ENCODE measurements at regions not wholly inside any gene's neighbourhood (a gene's known extent, or its start where the extent isn't known, plus 50 kb on each side); places are given as distances from the start of the nearest gene placed in this dataset.

DNA sequence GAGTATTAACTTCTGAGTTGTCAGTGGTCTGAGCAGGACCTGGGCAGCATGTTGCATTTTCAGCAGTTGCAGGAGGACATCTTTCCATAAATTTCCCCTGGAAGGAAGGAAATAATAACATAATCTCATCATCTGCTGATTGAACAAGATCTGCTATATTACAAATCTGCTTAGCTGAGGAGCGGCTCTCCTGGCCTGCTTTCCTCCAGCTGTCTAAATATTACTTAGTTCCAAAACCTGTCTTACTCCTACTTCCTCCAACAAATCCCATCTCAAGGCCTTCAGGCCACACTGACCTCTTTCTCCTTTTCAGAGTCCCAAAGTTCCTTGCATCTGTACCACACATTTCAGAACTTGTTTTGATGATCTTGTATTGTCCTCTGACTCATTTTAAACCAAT lies 364.4 kb upstream of the MCTP2 start:
- no peak overlapping the region for H2AK5ac ChIP-seq (ENCODE audit: low read depth, low read length)
- H2AFZ ChIP-seq (ENCODE audit: low read length) = no peak overlapping the region
- H2BK20ac ChIP-seq (ENCODE audit: low read length) = no peak overlapping the region
- H3K18ac ChIP-seq (ENCODE audit: extremely low read depth, low read length) = no peak overlapping the region
- H2BK120ac ChIP-seq (replicated peaks; ENCODE audit: low read depth, low read length) = no peak overlapping the region
- ChIA-PET CTCF (ENCODE audit: partially characterized antibody) (interaction anchor here (0.6 to 1.2 kb wide), 2 partner anchors 34 to 1142 kb away, joined by 3 read pairs; no protein-coding TSS in a partner anchor), POLR2A (ENCODE audit: partially characterized antibody) (no interaction called here)
- no peak overlapping the region for H3K4me2 ChIP-seq (ENCODE audit: insufficient read depth in 1 of 2, low read depth in 2 of 2, low read length in 2 of 2)
- H2BK15ac ChIP-seq (ENCODE audit: low read length) = no peak overlapping the region
- H3K23me2 ChIP-seq (ENCODE audit: low read depth, low read length) = no peaks in the 10 kb centered on the region
- H3K36me3 ChIP-seq (ENCODE audit: control insufficient read depth in 2 of 4, insufficient read depth in 4 of 4, low read length in 3 of 4) = no peaks in the 10 kb centered on the region
- H3K79me1 ChIP-seq (ENCODE audit: low read depth, low read length) = no peaks in the 10 kb centered on the region
- H2BK5ac ChIP-seq (ENCODE audit: low read depth, low read length) = no peak overlapping the region
- H3K79me2 ChIP-seq (ENCODE audit: control insufficient read depth in 1 of 2, insufficient read depth in 2 of 2, low read length in 2 of 2) = no peaks in the 10 kb centered on the region
- no peak overlapping the region for H3K9ac ChIP-seq (replicated peaks in 1 of 4; ENCODE audit: extremely low read depth in 1 of 4, low read depth in 3 of 4, low read length in 3 of 4)
- no peaks in the 10 kb centered on the region for H3K9me3 ChIP-seq (ENCODE audit: insufficient read depth in 2 of 2, low read depth in 1 of 2, low read length in 1 of 2)
- no peak overlapping the region for H3K27ac ChIP-seq (ENCODE audit: low read depth, low read length)
- H3K4me1 ChIP-seq (replicated peaks in 1 of 4; ENCODE audit: control insufficient read depth in 3 of 4, insufficient read depth in 4 of 4, low read length in 3 of 4) = no peaks in the 10 kb centered on the region
- DNase-seq (ENCODE audit: low read depth in 1 of 2, low spot score in 2 of 2) = no peak
- WGBS, 2 experiments (ENCODE audit: extremely low coverage in 1 of 2, insufficient coverage in 1 of 2, insufficient read length in 1 of 2, insufficient replicate concordance in 2 of 2, low coverage in 1 of 2, low lambda C conversion rate in 2 of 2, missing lambda C conversion rate in 1 of 2) = 100% methylated on average over 1 of the region's 1 CpG; no CpG with 5 or more reads in 1 of the 2 experiments
- no peak for FAIRE-seq
- H4K20me1 ChIP-seq (replicated peaks in 1 of 2; ENCODE audit: control insufficient read depth in 1 of 2, insufficient read depth in 2 of 2, low read length in 2 of 2) = no peaks in the 10 kb centered on the region
- H3K23ac ChIP-seq (ENCODE audit: insufficient read length) = no peak overlapping the region
- H3K4ac ChIP-seq (replicated peaks; ENCODE audit: insufficient read length, low read depth, low read length) = no peak overlapping the region
- no peak overlapping the region for H4K91ac ChIP-seq (replicated peaks; ENCODE audit: insufficient read length, low read length)
- H3K14ac ChIP-seq (ENCODE audit: insufficient read length) = no peak overlapping the region
- no peak overlapping the region for H4K5ac ChIP-seq (ENCODE audit: insufficient read length, low read depth, low read length)
- H4K8ac ChIP-seq (ENCODE audit: extremely low read depth, insufficient read depth, low read length) = no peak overlapping the region
- peaks cover 0 to 1% (median 0%) of the 10 kb centered on the region in 4 experiments; a peak in 1 of 7 replicates for H3K27me3 ChIP-seq (replicated peaks in 1 of 4; ENCODE audit: control insufficient read depth in 3 of 4, extremely low read depth in 1 of 4, insufficient read depth in 3 of 4, low read length in 3 of 4)
- no peak overlapping the region for H3K4me3 ChIP-seq (ENCODE audit: extremely low read depth in 1 of 4, insufficient read depth in 2 of 4, low read depth in 3 of 4, low read length in 4 of 4)
- H2BK12ac ChIP-seq (ENCODE audit: low read depth, low read length) = no peak overlapping the region
- no peak overlapping the region for H3K56ac ChIP-seq (replicated peaks; ENCODE audit: insufficient read length, low read depth, low read length)
- TF ChIP-seq TBP (IDR thresholded peaks at IDR 0.05; ENCODE audit: low read depth, low read length) (no peak), HDAC2 (IDR thresholded peaks at IDR 0.05; ENCODE audit: borderline replicate concordance in 1 of 2, low read depth in 2 of 2, low read length in 2 of 2) (no peak), POLR2A (IDR thresholded peaks at IDR 0.05; ENCODE audit: control extremely low read depth in 1 of 2, low read depth in 2 of 2, low read length in 2 of 2) (no peak)

Measured in H1 (cell line).